H9 (cell line): ENCODE measurements at regions not wholly inside any gene's neighbourhood (a gene's known extent, or its start where the extent isn't known, plus 50 kb on each side); places are given as distances from the start of the nearest gene placed in this dataset.

Source experiments
- DNase-seq: peaks from one replicate; pipeline ENCODE4 v3.0.0-alpha.2; 2017
- H2AFZ ChIP-seq: one replicate; pipeline ENCODE4 v1.6.1; 2013; ENCODE audit warnings: mild to moderate bottlenecking, low read length, control low read depth, moderate library complexity
- H2AK5ac ChIP-seq: 2 replicates; pipeline ENCODE4 v1.6.1; 2013; ENCODE audit warnings: low read length, control low read depth, mixed read lengths; ENCODE audit not compliant: insufficient read length
- H2BK120ac ChIP-seq: one replicate; pipeline ENCODE4 v1.6.1; 2013; ENCODE audit warnings: low read depth, mild to moderate bottlenecking, low read length, control low read depth, inconsistent platforms; ENCODE audit not compliant: poor library complexity, severe bottlenecking
- H2BK12ac ChIP-seq: 2 replicates; pipeline ENCODE4 v1.6.1; 2013; ENCODE audit warnings: low read length, control low read depth, mixed read lengths, low read depth; ENCODE audit not compliant: insufficient read length
- H2BK15ac ChIP-seq: 2 replicates; pipeline ENCODE4 v1.6.1; 2013; ENCODE audit warnings: low read depth, low read length, control low read depth
- H2BK20ac ChIP-seq: one replicate; pipeline ENCODE4 v1.6.1; 2013; ENCODE audit warnings: low read depth, mild to moderate bottlenecking, low read length, control low read depth, inconsistent platforms; ENCODE audit not compliant: poor library complexity, severe bottlenecking
- H2BK5ac ChIP-seq: 2 replicates; pipeline ENCODE4 v1.6.1; 2013; ENCODE audit warnings: low read length, control low read depth, mixed read lengths; ENCODE audit not compliant: insufficient read length
- H3K14ac ChIP-seq: 2 replicates; pipeline ENCODE4 v1.6.1; 2013; ENCODE audit warnings: low read length, control low read depth; ENCODE audit not compliant: insufficient read depth
- H3K18ac ChIP-seq: 2 replicates; pipeline ENCODE4 v1.6.1; 2013; ENCODE audit warnings: low read depth, mild to moderate bottlenecking, mixed read lengths, low read length, control low read depth; ENCODE audit not compliant: insufficient read length
- H3K23ac ChIP-seq: 2 replicates; pipeline ENCODE4 v1.6.1; 2013; ENCODE audit warnings: low read length, control low read depth, mixed read lengths, low read depth; ENCODE audit not compliant: insufficient read length
- H3K23me2 ChIP-seq: 2 replicates; pipeline ENCODE4 v1.6.1; 2013; ENCODE audit warnings: low read depth, mild to moderate bottlenecking, mixed read lengths, low read length, control low read depth; ENCODE audit not compliant: insufficient read length, poor library complexity, severe bottlenecking
- H3K27ac ChIP-seq: 2 replicates; pipeline ENCODE4 v1.5.1; 2013; ENCODE audit warnings: low read length, control low read depth, mixed read lengths, low read depth; ENCODE audit not compliant: insufficient read length
- H3K27me3 ChIP-seq: 2 replicates; pipeline ENCODE4 v1.6.1; 2013; ENCODE audit warnings: low read length, control low read depth, inconsistent platforms; ENCODE audit not compliant: insufficient read depth
- H3K4ac ChIP-seq: 2 replicates; pipeline ENCODE4 v1.6.1; 2013; ENCODE audit warnings: low read depth, mild to moderate bottlenecking, control low read depth, inconsistent platforms, low read length, moderate library complexity
- H3K4me1 ChIP-seq: 2 replicates; pipeline ENCODE4 v1.6.1; 2013; ENCODE audit warnings: low read length, control low read depth, inconsistent platforms; ENCODE audit not compliant: insufficient read depth
- H3K4me2 ChIP-seq: 2 replicates; pipeline ENCODE4 v1.6.1; 2013; ENCODE audit warnings: low read length, control low read depth, mixed read lengths; ENCODE audit not compliant: insufficient read length, insufficient read depth
- H3K56ac ChIP-seq: 2 replicates; pipeline ENCODE4 v1.6.1; 2013; ENCODE audit warnings: low read depth, mild to moderate bottlenecking, mixed read lengths, low read length, control low read depth; ENCODE audit not compliant: insufficient read length
- H3K79me1 ChIP-seq: 2 replicates; pipeline ENCODE4 v1.6.1; 2013; ENCODE audit warnings: low read depth, mild to moderate bottlenecking, moderate library complexity, low read length, control low read depth, inconsistent platforms; ENCODE audit not compliant: insufficient read depth, poor library complexity, severe bottlenecking
- H3K79me2 ChIP-seq: 2 replicates; pipeline ENCODE4 v1.6.1; 2013; ENCODE audit warnings: low read length, control low read depth, inconsistent platforms; ENCODE audit not compliant: insufficient read depth
- H3K9ac ChIP-seq: 2 replicates; pipeline ENCODE4 v1.6.1; 2013; ENCODE audit warnings: low read length, control low read depth, mixed read lengths; ENCODE audit not compliant: insufficient read length; ENCODE audit errors: extremely low read depth
- H3K9me3 ChIP-seq: one replicate; pipeline ENCODE4 v1.6.1; 2013; ENCODE audit warnings: low read depth, low read length, inconsistent platforms; ENCODE audit not compliant: control insufficient read depth
- H3T11ph ChIP-seq: one replicate; pipeline ENCODE4 v1.6.1; 2013; ENCODE audit warnings: mild to moderate bottlenecking, low read length, control low read depth, inconsistent platforms
- H4K20me1 ChIP-seq: one replicate; pipeline ENCODE4 v1.6.1; 2013; ENCODE audit not compliant: control insufficient read depth, insufficient read length, insufficient read depth
- H4K5ac ChIP-seq: 2 replicates; pipeline ENCODE4 v1.6.1; 2013; ENCODE audit warnings: low read depth, mild to moderate bottlenecking, mixed read lengths, low read length, control low read depth; ENCODE audit not compliant: insufficient read length
- H4K8ac ChIP-seq: replicated peaks from 2 replicates; pipeline ENCODE4 v1.6.1; 2013; ENCODE audit warnings: low read length, control low read depth, mixed read lengths, low read depth; ENCODE audit not compliant: insufficient read length
- H4K91ac ChIP-seq: 2 replicates; pipeline ENCODE4 v1.6.1; 2013; ENCODE audit warnings: low read depth, mild to moderate bottlenecking, moderate library complexity, mixed read lengths, low read length, control low read depth; ENCODE audit not compliant: insufficient read length
- H3K27ac Mint-ChIP-seq, 3 experiments: 2 replicates in 2 of 3; 3 replicates in 1 of 3; pipeline ENCODE4 v1.8.0; 2020 to 2021; ENCODE audit warnings: mixed read lengths in 3 of 3, mild to moderate bottlenecking in 1 of 3, moderate library complexity in 1 of 3
- H3K27me3 Mint-ChIP-seq: 2 replicates; pipeline ENCODE4 v1.8.0; 2021; ENCODE audit warnings: low read depth, mild to moderate bottlenecking, moderate library complexity, mixed read lengths
- H3K36me3 Mint-ChIP-seq, 3 experiments: 2 replicates in 2 of 3; 3 replicates in 1 of 3; pipeline ENCODE4 v1.8.0; 2020 to 2021; ENCODE audit warnings: low read depth in 3 of 3, mixed read lengths in 3 of 3; ENCODE audit not compliant: insufficient read depth in 1 of 3
- H3K4me1 Mint-ChIP-seq, 2 experiments: 2 replicates each; pipeline ENCODE4 v1.8.0; 2020; ENCODE audit warnings: mixed read lengths in 2 of 2
- H3K4me3 Mint-ChIP-seq, 2 experiments: 2 replicates in 1 of 2; 3 replicates in 1 of 2; pipeline ENCODE4 v1.8.0; 2020 to 2021; ENCODE audit warnings: mild to moderate bottlenecking in 2 of 2, mixed read lengths in 2 of 2, moderate library complexity in 1 of 2
- H3K9me3 Mint-ChIP-seq, 2 experiments: 2 replicates in 1 of 2; 3 replicates in 1 of 2; pipeline ENCODE4 v1.8.0; 2020; ENCODE audit warnings: mild to moderate bottlenecking in 2 of 2, mixed read lengths in 2 of 2, moderate library complexity in 1 of 2
- CTCF ChIP-seq: fragments of 200-600 bp; sonication (generic); conservative IDR thresholded peaks from 3 replicates; pipeline ENCODE4 v1.8.0; 2021; ENCODE audit warnings: antibody characterized with exemption, mild to moderate bottlenecking
- WGBS: extraction: QIAGEN DNeasy Blood & Tissue Kit; methylation state at CpG from one replicate; pipeline ENCODE4 v1.1.7; 2013; ENCODE audit warnings: missing lambda C conversion rate, low lambda C conversion rate, mixed read lengths; ENCODE audit not compliant: insufficient read length; ENCODE audit errors: extremely low coverage; 5-methylcytosine and 5-hydroxymethylcytosine counted together

GRCh38 chr5:167582283-167582682 lies 709.2 kb upstream of the WWC1 start:
- no peak overlapping the region for H4K91ac ChIP-seq
- H4K8ac ChIP-seq: no peak overlapping the region
- H4K5ac ChIP-seq: no peak overlapping the region
- no peak for TF ChIP-seq CTCF
- no peak overlapping the region for H2BK12ac ChIP-seq
- H3K9me3 Mint-ChIP-seq: no peaks in the 10 kb centered on the region; a peak in 2 of 5 replicates
- H3K79me1 ChIP-seq: no peaks in the 10 kb centered on the region
- no peak overlapping the region for H3K4me2 ChIP-seq
- H3K4me3 Mint-ChIP-seq: no peak overlapping the region
- H2BK20ac ChIP-seq: no peak overlapping the region
- WGBS: no CpG with 5 or more reads among the region's 2 CpGs
- no peaks in the 10 kb centered on the region for H4K20me1 ChIP-seq
- peaks cover 10% of the 10 kb centered on the region in 2 experiments for H3K4me1 Mint-ChIP-seq
- H3K4ac ChIP-seq: no peak overlapping the region
- no peaks in the 10 kb centered on the region for H3K27me3 Mint-ChIP-seq
- H3K4me1 ChIP-seq: peaks cover 3% of the 10 kb centered on the region; the same call in 1 of the 2 replicates
- H3K27ac ChIP-seq: no peak overlapping the region
- no peak overlapping the region for H3K27ac Mint-ChIP-seq
- H3K23me2 ChIP-seq: no peaks in the 10 kb centered on the region
- no peak for DNase-seq
- H3K56ac ChIP-seq: no peak overlapping the region
- H2BK15ac ChIP-seq: no peak overlapping the region
- H2AK5ac ChIP-seq: no peak overlapping the region
- no peak overlapping the region for H3K14ac ChIP-seq
- H3K27me3 ChIP-seq: no peaks in the 10 kb centered on the region
- no peak overlapping the region for H3K9ac ChIP-seq
- no peaks in the 10 kb centered on the region for H3K9me3 ChIP-seq
- H3K79me2 ChIP-seq: no peaks in the 10 kb centered on the region
- H3T11ph ChIP-seq: no peak overlapping the region
- H2AFZ ChIP-seq: no peak overlapping the region
- no peak overlapping the region for H2BK120ac ChIP-seq
- H3K36me3 Mint-ChIP-seq: no peaks in the 10 kb centered on the region; a peak in 1 of 7 replicates
- no peak overlapping the region for H2BK5ac ChIP-seq
- H3K23ac ChIP-seq: no peak overlapping the region
- H3K18ac ChIP-seq: no peak overlapping the region
